NCI-H524 (cell line): ENCODE measurements at regions not wholly inside any gene's neighbourhood (a gene's known extent, or its start where the extent isn't known, plus 50 kb on each side); places are given as distances from the start of the nearest gene placed in this dataset.
A peak's percentile ranks its signal among the peaks of the same experiment; 100 is the strongest.

Experiments
- DNase-seq, 2 experiments: peaks; one replicate each; lab custom pipeline; 2025; lab: John Stamatoyannopoulos, UW

- no peak for DNase-seq
Measured at GRCh38 chr17:55584055-55584685, 72.9 kb upstream of the SMIM36 start.

- DNase-seq: no peak
Measured at GRCh38 chr17:55582897-55583296, 71.6 kb upstream of the SMIM36 start.

GRCh38 chr17:55580596-55581133 lies 69.4 kb upstream of the SMIM36 start:
- no peak for DNase-seq

- no peak for DNase-seq
Measured at GRCh38 chr17:55577687-55578086, 66.4 kb upstream of the SMIM36 start.

- no peak for DNase-seq
Measured at GRCh38 chr17:55576996-55577586, 65.8 kb upstream of the SMIM36 start.

GRCh38 chr17:55576237-55576995 lies 65.2 kb upstream of the SMIM36 start:
- DNase-seq: no peak

GRCh38 chr17:55575058-55575636 lies 63.9 kb upstream of the SMIM36 start:
- DNase-seq: no peak

- DNase-seq: no peak
Measured at GRCh38 chr17:55572599-55572998, 61.3 kb upstream of the SMIM36 start.

- DNase-seq: no peak
Measured at GRCh38 chr17:55572139-55572538, 60.9 kb upstream of the SMIM36 start.

- DNase-seq: no peak
Measured at GRCh38 chr17:55571095-55571494, 59.8 kb upstream of the SMIM36 start.

GRCh38 chr17:55570391-55570790 lies 59.1 kb upstream of the SMIM36 start:
- no peak for DNase-seq

- DNase-seq: peak; percentile 81 to 96
Measured at GRCh38 chr17:55567240-55568214, 56.3 kb upstream of the SMIM36 start.

GRCh38 chr17:55564081-55564480 lies 52.8 kb upstream of the SMIM36 start:
- no peak for DNase-seq

- DNase-seq: no peak
Measured at GRCh38 chr17:55563363-55563762, 52.1 kb upstream of the SMIM36 start.

- DNase-seq: no peak
Measured at GRCh38 chr17:55561973-55562495, 50.8 kb upstream of the SMIM36 start.

GRCh38 chr17:55561316-55561972 lies 50.2 kb upstream of the SMIM36 start:
- no peak for DNase-seq
